Astrocyte (in vitro differentiated cells and primary cell): ENCODE measurements at regions not wholly inside any gene's neighbourhood (a gene's known extent, or its start where the extent isn't known, plus 50 kb on each side); places are given as distances from the start of the nearest gene placed in this dataset.

Experiments
- CTCF ChIP-seq: IDR thresholded peaks from 2 replicates; pipeline ENCODE4 v1.5.1; 2011; ENCODE audit warnings: low read depth, mild to moderate bottlenecking, inconsistent platforms, low read length, moderate library complexity; ENCODE audit not compliant: insufficient read depth
- EZH2 ChIP-seq: IDR thresholded peaks from 2 replicates; pipeline ENCODE4 v1.6.1; 2012; ENCODE audit warnings: mild to moderate bottlenecking, low read length, inconsistent platforms; ENCODE audit not compliant: insufficient read depth

DNA sequence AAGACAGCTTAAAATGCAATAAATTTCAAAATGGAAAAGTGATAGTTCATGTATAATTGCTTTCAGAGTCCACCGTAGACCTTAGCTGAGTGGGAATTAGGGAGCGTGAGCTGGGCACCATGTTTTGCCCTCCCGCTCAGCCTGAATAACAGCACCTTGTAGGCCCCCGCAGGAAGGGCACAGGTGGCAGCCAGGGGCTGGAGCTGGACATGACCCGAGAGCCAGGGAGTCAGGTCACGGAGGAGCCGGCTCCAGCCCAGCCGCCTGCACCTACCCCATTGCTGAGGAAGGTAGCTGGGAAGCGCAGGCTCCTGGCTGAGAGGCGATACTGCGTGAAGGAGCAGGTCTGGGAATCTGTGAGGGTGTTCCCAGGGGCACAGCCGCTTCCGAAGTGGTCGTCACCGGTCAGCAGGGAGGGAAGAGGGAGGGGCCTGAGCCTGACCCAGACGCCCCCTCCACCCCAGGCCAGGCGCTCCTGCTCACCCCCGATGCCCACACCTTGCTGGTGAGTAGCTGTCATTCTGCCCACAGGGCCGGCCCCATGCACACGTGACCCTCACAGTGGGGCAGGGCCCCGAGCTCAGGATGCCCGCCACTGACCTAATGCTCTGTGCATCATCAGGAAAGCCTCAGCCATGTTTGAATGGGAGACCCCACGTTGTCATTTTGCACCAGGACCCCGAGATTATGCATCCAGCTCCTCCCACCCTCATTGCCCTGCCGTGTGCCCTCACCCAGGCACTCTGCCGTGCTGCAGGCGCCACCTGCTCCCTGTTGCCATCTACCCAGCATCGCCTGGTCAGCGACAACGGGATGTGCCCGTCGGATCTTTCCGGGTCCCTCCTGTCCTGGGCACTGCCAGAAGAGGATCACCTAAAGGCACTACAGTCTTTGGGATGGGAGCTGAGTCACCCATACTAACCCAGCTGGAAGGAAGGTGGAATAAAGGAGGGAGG is 129.2 kb upstream of the TCERG1L start:
- TF ChIP-seq CTCF (no peak), EZH2 (no peak)
